H1 (cell line): ENCODE measurements at regions not wholly inside any gene's neighbourhood (a gene's known extent, or its start where the extent isn't known, plus 50 kb on each side); places are given as distances from the start of the nearest gene placed in this dataset.

Experiments
- CTCF ChIA-PET: fragments of 300-600 bp; sonication (Branson Sonifier 250); formaldehyde crosslinking; loops from one replicate; lab custom pipeline; 2021; ENCODE audit not compliant: partially characterized antibody; lab: Charles Lee
- POLR2A ChIA-PET: fragments of 300-600 bp; sonication (Branson Sonifier 250); formaldehyde crosslinking; loops from one replicate; lab custom pipeline; 2021; ENCODE audit warnings: inconsistent platforms; ENCODE audit not compliant: partially characterized antibody; lab: Charles Lee
- DNase-seq, 2 experiments: peaks; one replicate each; pipeline versions ENCODE4 v3.0.0 to v3.0.0-alpha.2; 2010 to 2022; ENCODE audit warnings: low spot score in 2 of 2, low read depth in 1 of 2, mixed read lengths in 1 of 2
- FAIRE-seq: peaks from 2 replicates; lab custom pipeline; 2011; peaks lifted over from hg19 to GRCh38; lab: Jason Lieb, UNC
- H2AFZ ChIP-seq: 2 replicates; pipeline ENCODE4 v1.8.1; 2012; ENCODE audit warnings: low read length, inconsistent platforms
- H2AK5ac ChIP-seq: 2 replicates; pipeline ENCODE4 v1.6.1; 2013; ENCODE audit warnings: low read depth, low read length
- H2BK120ac ChIP-seq: replicated peaks from 2 replicates; pipeline ENCODE3; 2013; ENCODE audit warnings: low read depth, low read length, inconsistent platforms
- H2BK12ac ChIP-seq: 2 replicates; pipeline ENCODE4 v1.6.1; 2013; ENCODE audit warnings: low read depth, low read length
- H2BK15ac ChIP-seq: 2 replicates; pipeline ENCODE4 v1.6.1; 2013; ENCODE audit warnings: low read length
- H2BK20ac ChIP-seq: 2 replicates; pipeline ENCODE4 v1.6.1; 2013; ENCODE audit warnings: low read length
- H2BK5ac ChIP-seq: 2 replicates; pipeline ENCODE4 v1.6.1; 2013; ENCODE audit warnings: low read depth, low read length
- H3K14ac ChIP-seq: 2 replicates; pipeline ENCODE4 v1.6.1; 2013; ENCODE audit warnings: inconsistent platforms; ENCODE audit not compliant: insufficient read length
- H3K18ac ChIP-seq: 2 replicates; pipeline ENCODE4 v1.6.1; 2013; ENCODE audit warnings: low read length; ENCODE audit errors: extremely low read depth
- H3K23ac ChIP-seq: 2 replicates; pipeline ENCODE4 v1.6.1; 2013; ENCODE audit warnings: inconsistent platforms; ENCODE audit not compliant: insufficient read length
- H3K23me2 ChIP-seq: 2 replicates; pipeline ENCODE4 v1.6.1; 2013; ENCODE audit warnings: low read depth, low read length
- H3K27ac ChIP-seq: 2 replicates; pipeline ENCODE4 v1.6.1; 2011; ENCODE audit warnings: low read depth, low read length, inconsistent platforms
- H3K27me3 ChIP-seq, 4 experiments: replicated peaks in 1 of 4; 1 replicate in 1 of 4; 2 replicates in 3 of 4; pipeline versions ENCODE4 v1.6.1 to v1.8.1; 2011 to 2013; ENCODE audit warnings: low read length in 3 of 4, mild to moderate bottlenecking in 3 of 4, inconsistent platforms in 2 of 4, mixed read lengths in 2 of 4, moderate library complexity in 1 of 4; ENCODE audit not compliant: control insufficient read depth in 3 of 4, insufficient read depth in 3 of 4; ENCODE audit errors: extremely low read depth in 1 of 4
- H3K36me3 ChIP-seq, 4 experiments: 2 replicates each; pipeline versions ENCODE4 v1.6.1 to v1.8.1; 2011 to 2013; ENCODE audit warnings: mild to moderate bottlenecking in 4 of 4, low read length in 3 of 4, moderate library complexity in 2 of 4, control low read depth in 1 of 4, inconsistent platforms in 1 of 4; ENCODE audit not compliant: insufficient read depth in 4 of 4, control insufficient read depth in 2 of 4
- H3K4ac ChIP-seq: replicated peaks from 2 replicates; pipeline ENCODE3; 2013; ENCODE audit warnings: low read length, low read depth, mixed read lengths, inconsistent platforms; ENCODE audit not compliant: insufficient read length
- H3K4me1 ChIP-seq, 4 experiments: replicated peaks in 1 of 4; 1 replicate in 1 of 4; 2 replicates in 3 of 4; pipeline versions ENCODE4 v1.6.1 to v1.8.1; 2011 to 2013; ENCODE audit warnings: low read length in 3 of 4, inconsistent platforms in 2 of 4, mixed read lengths in 1 of 4; ENCODE audit not compliant: insufficient read depth in 4 of 4, control insufficient read depth in 3 of 4
- H3K4me2 ChIP-seq, 2 experiments: 2 replicates each; pipeline versions ENCODE4 v1.6.1 to v1.8.1; 2011 to 2013; ENCODE audit warnings: low read depth in 2 of 2, low read length in 2 of 2, control low read depth in 1 of 2, inconsistent platforms in 1 of 2, mild to moderate bottlenecking in 1 of 2; ENCODE audit not compliant: insufficient read depth in 1 of 2
- H3K4me3 ChIP-seq, 4 experiments: fragments of 200-600, 300-600 bp in 1 of 4; sonication (generic), shearing (Covaris generic), sonication (Bioruptor Twin) in 1 of 4; 2 replicates each; pipeline versions ENCODE4 v1.5.1 to v1.8.1; 2011 to 2016; ENCODE audit warnings: low read length in 4 of 4, low read depth in 3 of 4, control low read depth in 2 of 4, inconsistent platforms in 2 of 4, mild to moderate bottlenecking in 2 of 4, mixed read lengths in 1 of 4, moderate library complexity in 1 of 4; ENCODE audit not compliant: insufficient read depth in 2 of 4; ENCODE audit errors: extremely low read depth in 1 of 4
- H3K56ac ChIP-seq: replicated peaks from 2 replicates; pipeline ENCODE3; 2013; ENCODE audit warnings: low read depth, mild to moderate bottlenecking, mixed read lengths, low read length, inconsistent platforms; ENCODE audit not compliant: insufficient read length
- H3K79me1 ChIP-seq: 2 replicates; pipeline ENCODE4 v1.6.1; 2013; ENCODE audit warnings: low read depth, low read length, control low read depth
- H3K79me2 ChIP-seq, 2 experiments: 2 replicates each; pipeline versions ENCODE4 v1.6.1 to v1.8.1; 2012 to 2013; ENCODE audit warnings: low read length in 2 of 2, mild to moderate bottlenecking in 2 of 2, inconsistent platforms in 1 of 2; ENCODE audit not compliant: insufficient read depth in 2 of 2, control insufficient read depth in 1 of 2
- H3K9ac ChIP-seq, 4 experiments: replicated peaks in 1 of 4; 1 replicate in 1 of 4; 2 replicates in 3 of 4; pipeline versions ENCODE4 v1.6.1 to v1.8.1; 2011 to 2013; ENCODE audit warnings: low read depth in 3 of 4, low read length in 3 of 4, control low read depth in 2 of 4, mild to moderate bottlenecking in 2 of 4, moderate library complexity in 2 of 4, inconsistent platforms in 1 of 4; ENCODE audit errors: extremely low read depth in 1 of 4
- H3K9me3 ChIP-seq, 2 experiments: 2 replicates each; pipeline versions ENCODE4 v1.6.1 to v1.8.1; 2012 to 2013; ENCODE audit warnings: mild to moderate bottlenecking in 2 of 2, moderate library complexity in 2 of 2, control low read depth in 1 of 2, inconsistent platforms in 1 of 2, low read depth in 1 of 2, low read length in 1 of 2, mixed read lengths in 1 of 2; ENCODE audit not compliant: insufficient read depth in 2 of 2
- H4K20me1 ChIP-seq, 2 experiments: replicated peaks in 1 of 2; 2 replicates each; pipeline versions ENCODE3 to v1.8.1; 2011 to 2013; ENCODE audit warnings: inconsistent platforms in 2 of 2, low read length in 2 of 2, mild to moderate bottlenecking in 1 of 2; ENCODE audit not compliant: insufficient read depth in 2 of 2, control insufficient read depth in 1 of 2
- H4K5ac ChIP-seq: 2 replicates; pipeline ENCODE4 v1.6.1; 2013; ENCODE audit warnings: low read length, low read depth, mixed read lengths, inconsistent platforms; ENCODE audit not compliant: insufficient read length
- H4K8ac ChIP-seq: 2 replicates; pipeline ENCODE4 v1.8.0; 2013; ENCODE audit warnings: mild to moderate bottlenecking, moderate library complexity, low read length, inconsistent platforms; ENCODE audit not compliant: insufficient read depth; ENCODE audit errors: extremely low read depth
- H4K91ac ChIP-seq: replicated peaks from 2 replicates; pipeline ENCODE3; 2013; ENCODE audit warnings: low read length, mixed read lengths, inconsistent platforms; ENCODE audit not compliant: insufficient read length
- ASH2L ChIP-seq: fragments of 200-600, 300-600 bp; sonication (generic); IDR thresholded peaks from one replicate; pipeline ENCODE4 v1.7.1; 2017; ENCODE audit warnings: low read length
- BACH1 ChIP-seq: IDR thresholded peaks from 2 replicates; pipeline ENCODE4 v1.6.1; 2012; ENCODE audit warnings: low read length, improper control_type of control experiment
- CHD2 ChIP-seq: IDR thresholded peaks from 2 replicates; pipeline ENCODE4 v1.6.1; 2012; ENCODE audit warnings: low read length, improper control_type of control experiment
- EP300 ChIP-seq, 2 experiments: IDR thresholded peaks; 1 replicate in 1 of 2; 2 replicates in 1 of 2; pipeline ENCODE4 v1.6.1; 2011 to 2012; ENCODE audit warnings: low read depth in 2 of 2, low read length in 2 of 2, mild to moderate bottlenecking in 2 of 2, borderline replicate concordance in 1 of 2, inconsistent platforms in 1 of 2, moderate library complexity in 1 of 2
- POLR2AphosphoS5 ChIP-seq: IDR thresholded peaks from 2 replicates; pipeline ENCODE4 v1.6.1; 2011; ENCODE audit warnings: low read depth, low read length
- RBBP5 ChIP-seq: IDR thresholded peaks from 2 replicates; pipeline ENCODE4 v1.7.1; 2012; ENCODE audit warnings: low read depth, mild to moderate bottlenecking, inconsistent platforms, low read length, moderate library complexity, borderline replicate concordance
- RFX5 ChIP-seq: IDR thresholded peaks from 2 replicates; pipeline ENCODE4 v1.6.1; 2011; ENCODE audit warnings: low read depth, low read length, improper control_type of control experiment, borderline replicate concordance
- TBP ChIP-seq: IDR thresholded peaks from 2 replicates; pipeline ENCODE4 v1.6.1; 2011; ENCODE audit warnings: low read depth, low read length, improper control_type of control experiment
- YY1 ChIP-seq: IDR thresholded peaks from 2 replicates; pipeline ENCODE4 v1.6.1; 2011; ENCODE audit warnings: low read depth, mild to moderate bottlenecking, low read length
- WGBS, 2 experiments: shearing (Covaris generic) in 1 of 2; methylation state at CpG; one replicate each; pipeline versions ENCODE4 v1.1.6 to v1.1.7; 2013 to 2015; ENCODE audit warnings: low lambda C conversion rate in 2 of 2, mixed read lengths in 2 of 2, inconsistent platforms in 1 of 2, low coverage in 1 of 2, missing lambda C conversion rate in 1 of 2; ENCODE audit not compliant: insufficient replicate concordance in 2 of 2, insufficient coverage in 1 of 2, insufficient read length in 1 of 2; ENCODE audit errors: extremely low coverage in 1 of 2, missing lambda C conversion rate in 1 of 2; 5-methylcytosine and 5-hydroxymethylcytosine counted together

DNA sequence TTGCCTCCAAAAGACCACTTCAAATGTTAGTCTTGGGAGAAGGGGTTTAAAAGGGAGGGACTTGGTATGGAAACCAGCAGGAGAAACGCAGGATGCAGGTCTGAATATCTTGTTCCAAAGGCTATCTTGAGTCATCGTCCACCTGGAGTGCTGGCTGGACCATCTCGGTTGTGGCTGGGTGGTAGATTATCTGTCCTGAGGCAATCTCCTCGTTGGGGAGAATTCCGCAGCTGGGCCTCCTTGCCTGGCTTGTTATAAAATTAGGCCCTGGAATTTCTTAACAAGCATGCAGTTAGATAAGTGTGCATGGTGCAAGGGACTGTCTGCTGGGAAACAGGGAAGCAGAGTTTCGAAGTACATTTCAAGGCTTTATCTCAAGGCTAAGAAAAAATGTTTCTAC is 2045.7 kb upstream of the TENM3 start:
- Histone ChIP-seq H3K9me3 (no peaks in the 10 kb centered on the region), H3K56ac (no peak overlapping the region), H3K4me2 (no peak overlapping the region), H3K14ac (no peak overlapping the region), H3K18ac (no peak overlapping the region), H4K20me1 (no peaks in the 10 kb centered on the region), H4K5ac (no peak overlapping the region), H4K91ac (no peak overlapping the region), H3K27me3 (no peaks in the 10 kb centered on the region), H3K23me2 (no peaks in the 10 kb centered on the region), H3K23ac (no peak overlapping the region), H3K4me3 (no peak overlapping the region)
- WGBS, 2 experiments = 82% methylated on average over 6 of the region's 6 CpGs; no CpG with 5 or more reads in 1 of the 2 experiments
- TF ChIP-seq RFX5 (no peak), YY1 (no peak), RBBP5 (no peak), BACH1 (no peak), TBP (no peak), CHD2 (no peak), EP300 (IDR thresholded peaks at IDR 0.05; ENCODE audit: borderline replicate concordance in 1 of 2, low read depth in 2 of 2, low read length in 2 of 2) (no peak), ASH2L (no peak), POLR2AphosphoS5 (no peak)
- TF ChIP-seq, all 59 proteins: peak for 0
- no peak overlapping the region for H2BK5ac ChIP-seq
- no peak overlapping the region for H3K27ac ChIP-seq
- no peak overlapping the region for H2BK120ac ChIP-seq
- no peak overlapping the region for H2AK5ac ChIP-seq
- no peak overlapping the region for H3K4ac ChIP-seq
- CTCF ChIA-PET = no interaction called here
- H3K9ac ChIP-seq = no peak overlapping the region
- no peak overlapping the region for H2BK15ac ChIP-seq
- DNase-seq (no peak), FAIRE-seq (no peak)
- no peaks in the 10 kb centered on the region for H3K79me1 ChIP-seq
- H3K4me1 ChIP-seq = no peaks in the 10 kb centered on the region; a peak in 1 of 7 replicates
- no peak overlapping the region for H2BK20ac ChIP-seq
- peak overlapping the region; percentile 70; the same call in 1 of the 2 replicates for H2AFZ ChIP-seq
- H3K79me2 ChIP-seq = no peaks in the 10 kb centered on the region
- no peak overlapping the region for H4K8ac ChIP-seq
- H2BK12ac ChIP-seq = no peak overlapping the region
- POLR2A ChIA-PET = no interaction called here
- no peaks in the 10 kb centered on the region for H3K36me3 ChIP-seq
